ENCODE measurements at regions not wholly inside any gene's neighbourhood (a gene's known extent, or its start where the extent isn't known, plus 50 kb on each side); places are given as distances from the start of the nearest gene placed in this dataset.

- DNase-seq = peak; percentile 51
Measured at GRCh38 chr7:85630904-85631600, 444.2 kb upstream of the SEMA3D start.

- DNase-seq = peak; percentile 53
Measured at GRCh38 chr7:85627791-85628586, 441.1 kb upstream of the SEMA3D start.

- no peak for DNase-seq
Measured at GRCh38 chr7:85622059-85622458, 435.2 kb upstream of the SEMA3D start.

GRCh38 chr7:85620936-85621685, 434.3 kb upstream of the SEMA3D start:
- no peak for DNase-seq

GRCh38 chr7:85619236-85619635, 432.4 kb upstream of the SEMA3D start:
- DNase-seq = no peak

- DNase-seq = no peak
Measured at GRCh38 chr7:85614684-85615083, 427.8 kb upstream of the SEMA3D start.

- no peak for DNase-seq
Measured at GRCh38 chr7:85612514-85612913, 425.7 kb upstream of the SEMA3D start.

GRCh38 chr7:85608804-85609203, 421.9 kb upstream of the SEMA3D start:
- no peak for DNase-seq

- DNase-seq = no peak
Measured at GRCh38 chr7:85602196-85602595, 415.3 kb upstream of the SEMA3D start.

GRCh38 chr7:85600395-85600794, 413.5 kb upstream of the SEMA3D start:
- DNase-seq = peak; percentile 80

- no peak for DNase-seq
Measured at GRCh38 chr7:85596827-85597226, 410.0 kb upstream of the SEMA3D start.

GRCh38 chr7:85595750-85596178, 408.9 kb upstream of the SEMA3D start:
- DNase-seq = no peak

GRCh38 chr7:85593355-85593754, 406.5 kb upstream of the SEMA3D start:
- no peak for DNase-seq

- no peak for DNase-seq
Measured at GRCh38 chr7:85587785-85588184, 400.9 kb upstream of the SEMA3D start.

GRCh38 chr7:85586091-85586490, 399.2 kb upstream of the SEMA3D start:
- DNase-seq = no peak

- no peak for DNase-seq
Measured at GRCh38 chr7:85583131-85583953, 396.5 kb upstream of the SEMA3D start.

GRCh38 chr7:85573844-85574243, 387.0 kb upstream of the SEMA3D start:
- no peak for DNase-seq

- no peak for DNase-seq
Measured at GRCh38 chr7:85573346-85573745, 386.5 kb upstream of the SEMA3D start.

GRCh38 chr7:85570898-85571297, 384.0 kb upstream of the SEMA3D start:
- no peak for DNase-seq

GRCh38 chr7:85567983-85568382, 381.1 kb upstream of the SEMA3D start:
- no peak for DNase-seq

GRCh38 chr7:85566095-85566794, 379.4 kb upstream of the SEMA3D start:
- no peak for DNase-seq

- no peak for DNase-seq
Measured at GRCh38 chr7:85565276-85565675, 378.4 kb upstream of the SEMA3D start.

All from islet precursor cell (in vitro differentiated cells).